H1 (cell line): ENCODE measurements at regions not wholly inside any gene's neighbourhood (a gene's known extent, or its start where the extent isn't known, plus 50 kb on each side); places are given as distances from the start of the nearest gene placed in this dataset.

Experiments used
- ATF2 ChIP-seq: IDR thresholded peaks from 2 replicates; pipeline ENCODE4 v1.6.1; 2012; ENCODE audit warnings: low read length, inconsistent platforms
- FOSL1 ChIP-seq: IDR thresholded peaks from 2 replicates; pipeline ENCODE4 v1.6.1; 2011; ENCODE audit warnings: mild to moderate bottlenecking, low read depth, low read length, moderate library complexity; ENCODE audit not compliant: insufficient read depth
- TAF7 ChIP-seq: optimal IDR thresholded peaks from 2 replicates; pipeline ENCODE3; 2011; ENCODE audit warnings: low read depth, mild to moderate bottlenecking, inconsistent platforms, low read length, moderate library complexity, borderline replicate concordance

DNA sequence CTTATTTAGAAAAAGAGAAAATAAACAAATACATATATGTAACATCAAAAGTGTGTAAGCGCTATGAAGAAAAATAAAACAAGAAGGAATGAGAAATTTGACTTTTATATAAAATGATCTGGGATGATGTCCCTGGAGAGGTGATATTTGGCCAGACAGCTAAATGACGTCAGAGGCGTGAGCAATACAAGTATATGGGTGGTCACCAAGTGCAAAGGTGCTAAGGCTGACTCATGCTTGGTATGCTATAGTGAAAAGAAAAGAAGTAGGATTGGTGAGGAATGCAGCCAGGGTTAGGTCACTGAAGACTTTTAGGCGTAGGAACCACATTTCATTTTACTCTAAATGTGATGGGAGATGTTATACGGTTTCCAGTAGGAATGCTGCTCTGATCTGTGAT lies 1049.1 kb upstream of the TENM3 start (continued):
- no peak for TF ChIP-seq TAF7
- no peak for TF ChIP-seq FOSL1
- TF ChIP-seq ATF2, result no peak
